H9 (cell line): ENCODE measurements at regions not wholly inside any gene's neighbourhood (a gene's known extent, or its start where the extent isn't known, plus 50 kb on each side); places are given as distances from the start of the nearest gene placed in this dataset.

Experiments
- DNase-seq: peaks from one replicate; pipeline ENCODE4 v3.0.0-alpha.2; 2017
- H2AFZ ChIP-seq: one replicate; pipeline ENCODE4 v1.6.1; 2013; ENCODE audit warnings: mild to moderate bottlenecking, low read length, control low read depth, moderate library complexity
- H2AK5ac ChIP-seq: 2 replicates; pipeline ENCODE4 v1.6.1; 2013; ENCODE audit warnings: low read length, control low read depth, mixed read lengths; ENCODE audit not compliant: insufficient read length
- H2BK120ac ChIP-seq: one replicate; pipeline ENCODE4 v1.6.1; 2013; ENCODE audit warnings: low read depth, mild to moderate bottlenecking, low read length, control low read depth, inconsistent platforms; ENCODE audit not compliant: poor library complexity, severe bottlenecking
- H2BK12ac ChIP-seq: 2 replicates; pipeline ENCODE4 v1.6.1; 2013; ENCODE audit warnings: low read length, control low read depth, mixed read lengths, low read depth; ENCODE audit not compliant: insufficient read length
- H2BK15ac ChIP-seq: 2 replicates; pipeline ENCODE4 v1.6.1; 2013; ENCODE audit warnings: low read depth, low read length, control low read depth
- H2BK20ac ChIP-seq: one replicate; pipeline ENCODE4 v1.6.1; 2013; ENCODE audit warnings: low read depth, mild to moderate bottlenecking, low read length, control low read depth, inconsistent platforms; ENCODE audit not compliant: poor library complexity, severe bottlenecking
- H2BK5ac ChIP-seq: 2 replicates; pipeline ENCODE4 v1.6.1; 2013; ENCODE audit warnings: low read length, control low read depth, mixed read lengths; ENCODE audit not compliant: insufficient read length
- H3K14ac ChIP-seq: 2 replicates; pipeline ENCODE4 v1.6.1; 2013; ENCODE audit warnings: low read length, control low read depth; ENCODE audit not compliant: insufficient read depth
- H3K18ac ChIP-seq: 2 replicates; pipeline ENCODE4 v1.6.1; 2013; ENCODE audit warnings: low read depth, mild to moderate bottlenecking, mixed read lengths, low read length, control low read depth; ENCODE audit not compliant: insufficient read length
- H3K23ac ChIP-seq: 2 replicates; pipeline ENCODE4 v1.6.1; 2013; ENCODE audit warnings: low read length, control low read depth, mixed read lengths, low read depth; ENCODE audit not compliant: insufficient read length
- H3K23me2 ChIP-seq: 2 replicates; pipeline ENCODE4 v1.6.1; 2013; ENCODE audit warnings: low read depth, mild to moderate bottlenecking, mixed read lengths, low read length, control low read depth; ENCODE audit not compliant: insufficient read length, poor library complexity, severe bottlenecking
- H3K27ac ChIP-seq: 2 replicates; pipeline ENCODE4 v1.5.1; 2013; ENCODE audit warnings: low read length, control low read depth, mixed read lengths, low read depth; ENCODE audit not compliant: insufficient read length
- H3K27me3 ChIP-seq: 2 replicates; pipeline ENCODE4 v1.6.1; 2013; ENCODE audit warnings: low read length, control low read depth, inconsistent platforms; ENCODE audit not compliant: insufficient read depth
- H3K4ac ChIP-seq: 2 replicates; pipeline ENCODE4 v1.6.1; 2013; ENCODE audit warnings: low read depth, mild to moderate bottlenecking, control low read depth, inconsistent platforms, low read length, moderate library complexity
- H3K4me1 ChIP-seq: 2 replicates; pipeline ENCODE4 v1.6.1; 2013; ENCODE audit warnings: low read length, control low read depth, inconsistent platforms; ENCODE audit not compliant: insufficient read depth
- H3K4me2 ChIP-seq: 2 replicates; pipeline ENCODE4 v1.6.1; 2013; ENCODE audit warnings: low read length, control low read depth, mixed read lengths; ENCODE audit not compliant: insufficient read length, insufficient read depth
- H3K56ac ChIP-seq: 2 replicates; pipeline ENCODE4 v1.6.1; 2013; ENCODE audit warnings: low read depth, mild to moderate bottlenecking, mixed read lengths, low read length, control low read depth; ENCODE audit not compliant: insufficient read length
- H3K79me1 ChIP-seq: 2 replicates; pipeline ENCODE4 v1.6.1; 2013; ENCODE audit warnings: low read depth, mild to moderate bottlenecking, moderate library complexity, low read length, control low read depth, inconsistent platforms; ENCODE audit not compliant: insufficient read depth, poor library complexity, severe bottlenecking
- H3K79me2 ChIP-seq: 2 replicates; pipeline ENCODE4 v1.6.1; 2013; ENCODE audit warnings: low read length, control low read depth, inconsistent platforms; ENCODE audit not compliant: insufficient read depth
- H3K9ac ChIP-seq: 2 replicates; pipeline ENCODE4 v1.6.1; 2013; ENCODE audit warnings: low read length, control low read depth, mixed read lengths; ENCODE audit not compliant: insufficient read length; ENCODE audit errors: extremely low read depth
- H3K9me3 ChIP-seq: one replicate; pipeline ENCODE4 v1.6.1; 2013; ENCODE audit warnings: low read depth, low read length, inconsistent platforms; ENCODE audit not compliant: control insufficient read depth
- H3T11ph ChIP-seq: one replicate; pipeline ENCODE4 v1.6.1; 2013; ENCODE audit warnings: mild to moderate bottlenecking, low read length, control low read depth, inconsistent platforms
- H4K20me1 ChIP-seq: one replicate; pipeline ENCODE4 v1.6.1; 2013; ENCODE audit not compliant: control insufficient read depth, insufficient read length, insufficient read depth
- H4K5ac ChIP-seq: 2 replicates; pipeline ENCODE4 v1.6.1; 2013; ENCODE audit warnings: low read depth, mild to moderate bottlenecking, mixed read lengths, low read length, control low read depth; ENCODE audit not compliant: insufficient read length
- H4K8ac ChIP-seq: replicated peaks from 2 replicates; pipeline ENCODE4 v1.6.1; 2013; ENCODE audit warnings: low read length, control low read depth, mixed read lengths, low read depth; ENCODE audit not compliant: insufficient read length
- H4K91ac ChIP-seq: 2 replicates; pipeline ENCODE4 v1.6.1; 2013; ENCODE audit warnings: low read depth, mild to moderate bottlenecking, moderate library complexity, mixed read lengths, low read length, control low read depth; ENCODE audit not compliant: insufficient read length
- H3K27ac Mint-ChIP-seq, 3 experiments: 2 replicates in 2 of 3; 3 replicates in 1 of 3; pipeline ENCODE4 v1.8.0; 2020 to 2021; ENCODE audit warnings: mixed read lengths in 3 of 3, mild to moderate bottlenecking in 1 of 3, moderate library complexity in 1 of 3
- H3K27me3 Mint-ChIP-seq: 2 replicates; pipeline ENCODE4 v1.8.0; 2021; ENCODE audit warnings: low read depth, mild to moderate bottlenecking, moderate library complexity, mixed read lengths
- H3K36me3 Mint-ChIP-seq, 3 experiments: 2 replicates in 2 of 3; 3 replicates in 1 of 3; pipeline ENCODE4 v1.8.0; 2020 to 2021; ENCODE audit warnings: low read depth in 3 of 3, mixed read lengths in 3 of 3; ENCODE audit not compliant: insufficient read depth in 1 of 3
- H3K4me1 Mint-ChIP-seq, 2 experiments: 2 replicates each; pipeline ENCODE4 v1.8.0; 2020; ENCODE audit warnings: mixed read lengths in 2 of 2
- H3K4me3 Mint-ChIP-seq, 2 experiments: 2 replicates in 1 of 2; 3 replicates in 1 of 2; pipeline ENCODE4 v1.8.0; 2020 to 2021; ENCODE audit warnings: mild to moderate bottlenecking in 2 of 2, mixed read lengths in 2 of 2, moderate library complexity in 1 of 2
- H3K9me3 Mint-ChIP-seq, 2 experiments: 2 replicates in 1 of 2; 3 replicates in 1 of 2; pipeline ENCODE4 v1.8.0; 2020; ENCODE audit warnings: mild to moderate bottlenecking in 2 of 2, mixed read lengths in 2 of 2, moderate library complexity in 1 of 2
- WGBS: extraction: QIAGEN DNeasy Blood & Tissue Kit; methylation state at CpG from one replicate; pipeline ENCODE4 v1.1.7; 2013; ENCODE audit warnings: missing lambda C conversion rate, low lambda C conversion rate, mixed read lengths; ENCODE audit not compliant: insufficient read length; ENCODE audit errors: extremely low coverage; 5-methylcytosine and 5-hydroxymethylcytosine counted together
- TF ChIP-seq, protein P1 (sequence below): fragments of 200-600 bp; sonication (generic); conservative IDR thresholded peaks from 3 replicates; pipeline ENCODE4 v1.8.0; 2021; ENCODE audit warnings: antibody characterized with exemption, mild to moderate bottlenecking

DNA sequence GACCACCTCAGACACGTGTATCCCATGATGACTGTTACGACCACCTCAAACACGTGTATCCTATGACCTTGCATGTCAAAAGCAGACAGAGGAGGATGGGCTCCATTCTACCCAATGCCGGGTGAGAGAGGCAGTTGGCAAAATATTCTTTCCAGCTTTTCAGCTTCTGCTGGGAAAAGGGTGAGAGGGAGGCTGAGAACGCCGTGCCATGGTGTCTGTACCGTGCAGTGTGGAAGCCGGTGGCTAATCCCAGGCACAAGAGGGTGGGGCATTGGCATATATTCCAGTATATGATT is 1478.4 kb downstream of the TBC1D22A start:
- Histone ChIP-seq H3K4ac (no peak overlapping the region), H2BK15ac (no peak overlapping the region), H3K79me2 (no peaks in the 10 kb centered on the region), H2BK5ac (no peak overlapping the region), H3K23me2 (no peaks in the 10 kb centered on the region), H4K5ac (no peak overlapping the region), H3K79me1 (no peaks in the 10 kb centered on the region), H3K27me3 (no peaks in the 10 kb centered on the region), H2AFZ (no peak overlapping the region), H3K9ac (no peak overlapping the region), H4K20me1 (no peaks in the 10 kb centered on the region), H3K27ac (no peak overlapping the region), H3K23ac (no peak overlapping the region), H4K91ac (no peak overlapping the region), H3T11ph (no peak overlapping the region), H3K18ac (no peak overlapping the region), H2BK12ac (no peak overlapping the region), H4K8ac (no peak overlapping the region), H2BK120ac (no peak overlapping the region), H3K14ac (no peak overlapping the region), H2AK5ac (no peak overlapping the region), H3K4me1 (no peaks in the 10 kb centered on the region; the same call in 1 of the 2 replicates), H3K56ac (no peak overlapping the region), H3K9me3 (no peaks in the 10 kb centered on the region), H3K4me2 (no peak overlapping the region), H2BK20ac (no peak overlapping the region)
- H3K4me3 Mint-ChIP-seq = no peak overlapping the region
- TF ChIP-seq, protein P1, sequence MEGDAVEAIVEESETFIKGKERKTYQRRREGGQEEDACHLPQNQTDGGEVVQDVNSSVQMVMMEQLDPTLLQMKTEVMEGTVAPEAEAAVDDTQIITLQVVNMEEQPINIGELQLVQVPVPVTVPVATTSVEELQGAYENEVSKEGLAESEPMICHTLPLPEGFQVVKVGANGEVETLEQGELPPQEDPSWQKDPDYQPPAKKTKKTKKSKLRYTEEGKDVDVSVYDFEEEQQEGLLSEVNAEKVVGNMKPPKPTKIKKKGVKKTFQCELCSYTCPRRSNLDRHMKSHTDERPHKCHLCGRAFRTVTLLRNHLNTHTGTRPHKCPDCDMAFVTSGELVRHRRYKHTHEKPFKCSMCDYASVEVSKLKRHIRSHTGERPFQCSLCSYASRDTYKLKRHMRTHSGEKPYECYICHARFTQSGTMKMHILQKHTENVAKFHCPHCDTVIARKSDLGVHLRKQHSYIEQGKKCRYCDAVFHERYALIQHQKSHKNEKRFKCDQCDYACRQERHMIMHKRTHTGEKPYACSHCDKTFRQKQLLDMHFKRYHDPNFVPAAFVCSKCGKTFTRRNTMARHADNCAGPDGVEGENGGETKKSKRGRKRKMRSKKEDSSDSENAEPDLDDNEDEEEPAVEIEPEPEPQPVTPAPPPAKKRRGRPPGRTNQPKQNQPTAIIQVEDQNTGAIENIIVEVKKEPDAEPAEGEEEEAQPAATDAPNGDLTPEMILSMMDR = no peak
- peaks cover 52% of the 10 kb centered on the region for H3K27me3 Mint-ChIP-seq
- peak; percentile 3 for DNase-seq
- WGBS = no CpG with 5 or more reads among the region's 8 CpGs
- no peak overlapping the region for H3K27ac Mint-ChIP-seq
- no peaks in the 10 kb centered on the region; a peak in 1 of 7 replicates for H3K36me3 Mint-ChIP-seq
- H3K4me1 Mint-ChIP-seq = peaks cover 22% of the 10 kb centered on the region in 2 experiments
- no peaks in the 10 kb centered on the region; a peak in 3 of 5 replicates for H3K9me3 Mint-ChIP-seq
